K562 (cell line): ENCODE measurements at regions not wholly inside any gene's neighbourhood (a gene's known extent, or its start where the extent isn't known, plus 50 kb on each side); places are given as distances from the start of the nearest gene placed in this dataset.

Source experiments
- ATAC-seq: fragments of 200-7000 bp; cut with Tn5 transposase; 3 replicates; pipeline ENCODE4 v1.9.1; 2020; ENCODE audit warnings: moderate library complexity
- BruUV-seq: library from RNA; stranded (reverse); fragments of 400-500 nt; replicated peaks from 2 replicates; lab custom pipeline; 2021; lab: Mats Ljungman, UMichigan
- CTCF ChIA-PET: fragments of 300-600 bp; formaldehyde crosslinking; extraction: SDS; loops from one replicate; lab custom pipeline; 2021; ENCODE audit warnings: low intra/inter-chr PET ratio; lab: Yijun Ruan, JAX
- POLR2A ChIA-PET: fragments of 300-600, 350-650 bp; sonication (Branson Sonifier 250); formaldehyde crosslinking; extraction: SDS; loops from one replicate; lab custom pipeline; 2021; ENCODE audit warnings: antibody characterized with exemption, inconsistent platforms; lab: Yijun Ruan, JAX
- DNase-seq, 4 experiments: peaks; one replicate each; pipeline versions ENCODE4 v3.0.0 to v3.0.0-alpha.2; 2011 to 2018; ENCODE audit warnings: low spot score in 3 of 4, mixed read lengths in 3 of 4; ENCODE audit errors: extremely low read depth in 1 of 4
- FAIRE-seq: peaks from 2 replicates; lab custom pipeline; 2011; peaks lifted over from hg19 to GRCh38; lab: Jason Lieb, UNC
- H2AFZ ChIP-seq: 2 replicates; pipeline ENCODE4 v1.6.0; 2011; ENCODE audit warnings: low read depth, low read length, control low read depth, inconsistent platforms
- H3K27ac ChIP-seq: fragments of 200-600 bp; 3 replicates; pipeline ENCODE4 v1.8.0; 2011; ENCODE audit warnings: low read depth, mild to moderate bottlenecking, control low read depth, inconsistent platforms, low read length, moderate library complexity, mixed read lengths; ENCODE audit errors: extremely low read depth
- H3K27me3 ChIP-seq, 2 experiments: fragments of 300-600 bp in 1 of 2; 2 replicates in 1 of 2; 3 replicates in 1 of 2; pipeline versions ENCODE4 v1.6.0 to v1.8.0; 2011; ENCODE audit warnings: inconsistent platforms in 2 of 2, low read length in 2 of 2, mild to moderate bottlenecking in 1 of 2, mixed read lengths in 1 of 2, moderate library complexity in 1 of 2; ENCODE audit not compliant: control insufficient read depth in 2 of 2, insufficient read depth in 2 of 2
- H3K36me3 ChIP-seq: fragments of 300-600 bp; 3 replicates; pipeline ENCODE4 v1.8.0; 2011; ENCODE audit warnings: mild to moderate bottlenecking, low read length, inconsistent platforms; ENCODE audit not compliant: control insufficient read depth, insufficient read depth
- H3K4me1 ChIP-seq, 2 experiments: fragments of 200-600 bp in 1 of 2; replicated peaks in 1 of 2; 2 replicates in 1 of 2; 3 replicates in 1 of 2; pipeline versions ENCODE4 v1.5.1 to v1.8.0; 2011; ENCODE audit warnings: inconsistent platforms in 2 of 2, low read length in 2 of 2, mild to moderate bottlenecking in 1 of 2, mixed read lengths in 1 of 2, moderate library complexity in 1 of 2; ENCODE audit not compliant: control insufficient read depth in 2 of 2, insufficient read depth in 2 of 2
- H3K4me2 ChIP-seq: 2 replicates; pipeline ENCODE4 v1.6.1; 2011; ENCODE audit warnings: low read length, control low read depth, inconsistent platforms, mixed read lengths; ENCODE audit not compliant: insufficient read depth
- H3K4me3 ChIP-seq: fragments of 200-600 bp; sonication (generic), shearing (Covaris generic); 2 replicates; pipeline ENCODE4 v1.5.1; 2016; ENCODE audit warnings: control low read depth, inconsistent platforms
- H3K79me2 ChIP-seq: fragments of 200-600 bp; 3 replicates; pipeline ENCODE4 v1.8.0; 2011; ENCODE audit warnings: low read length, inconsistent platforms; ENCODE audit not compliant: control insufficient read depth, insufficient read depth
- H3K9ac ChIP-seq, 2 experiments: 2 replicates each; pipeline versions ENCODE4 v1.6.0 to v1.6.1; 2011; ENCODE audit warnings: low read depth in 2 of 2, low read length in 2 of 2, control low read depth in 1 of 2, inconsistent platforms in 1 of 2, mild to moderate bottlenecking in 1 of 2, mixed read lengths in 1 of 2; ENCODE audit not compliant: insufficient read depth in 1 of 2
- H3K9me1 ChIP-seq: one replicate; pipeline ENCODE4 v1.6.0; 2011; ENCODE audit warnings: inconsistent platforms, mild to moderate bottlenecking, low read length, moderate library complexity; ENCODE audit not compliant: control insufficient read depth, insufficient read depth
- H3K9me3 ChIP-seq: replicated peaks from 2 replicates; pipeline ENCODE4 v1.5.1; 2011; ENCODE audit warnings: low read depth, low read length, inconsistent platforms; ENCODE audit not compliant: control insufficient read depth, insufficient read depth
- H4K20me1 ChIP-seq: replicated peaks from 2 replicates; pipeline ENCODE4 v1.6.1; 2011; ENCODE audit warnings: low read length, inconsistent platforms, mixed read lengths; ENCODE audit not compliant: control insufficient read depth, insufficient read depth
- ASH1L ChIP-seq: fragments of 450-650 bp; IDR thresholded peaks from 2 replicates; pipeline ENCODE4 v1.6.1; 2018; ENCODE audit warnings: borderline replicate concordance, mild to moderate bottlenecking, low read depth; ENCODE audit not compliant: partially characterized antibody
- CBFA2T2 ChIP-seq: fragments of 450-650 bp; conservative IDR thresholded peaks from 2 replicates; pipeline ENCODE4 v1.6.1; 2017; ENCODE audit warnings: mild to moderate bottlenecking
- CREBBP ChIP-seq: IDR thresholded peaks from one replicate; pipeline ENCODE4 v1.6.1; 2012; ENCODE audit warnings: low read depth, mild to moderate bottlenecking, control low read depth, inconsistent platforms, low read length
- HNRNPUL1 ChIP-seq: fragments of 200-400 bp; formaldehyde crosslinking; IDR thresholded peaks from 2 replicates; pipeline ENCODE4 v1.6.1; 2017; ENCODE audit warnings: low read length
- KLF16 ChIP-seq: IDR thresholded peaks from 2 replicates; pipeline ENCODE4 v1.6.1; 2016; ENCODE audit warnings: antibody characterized with exemption
- SAP30 ChIP-seq: fragments of 200-600 bp; sonication (generic); IDR thresholded peaks from 2 replicates; pipeline ENCODE4 v1.6.1; 2012; ENCODE audit warnings: borderline replicate concordance, low read depth, mild to moderate bottlenecking, moderate library complexity, low read length, control low read depth, inconsistent platforms; ENCODE audit not compliant: insufficient read depth, poor library complexity, severe bottlenecking
- TCF7L2 ChIP-seq: fragments of 150-350 bp; IDR thresholded peaks from 2 replicates; pipeline ENCODE4 v1.6.1; 2016; ENCODE audit warnings: low read depth, mild to moderate bottlenecking, low read length, moderate library complexity
- ZNF197 ChIP-seq: fragments of 200-800 bp; sonication (Bioruptor generic); IDR thresholded peaks from 2 replicates; pipeline ENCODE4 v1.6.1; 2016; ENCODE audit warnings: low read depth, missing genetic modification characterization, missing compliant biosample characterization
- ZNF23 ChIP-seq: fragments of 250-450 bp; sonication (Bioruptor Pico); IDR thresholded peaks from 2 replicates; pipeline ENCODE4 v1.4.0; 2020; ENCODE audit warnings: mild to moderate bottlenecking
- ZNF324 ChIP-seq: fragments of 250-450 bp; sonication (Bioruptor Pico); IDR thresholded peaks from 2 replicates; pipeline ENCODE4 v1.4.0; 2020; ENCODE audit warnings: mild to moderate bottlenecking
- ZNF584 ChIP-seq: fragments of 200-800 bp; sonication (Bioruptor generic); IDR thresholded peaks from 2 replicates; pipeline ENCODE4 v1.6.1; 2016; ENCODE audit warnings: low read depth, mild to moderate bottlenecking, missing genetic modification characterization, missing compliant biosample characterization
- WGBS: fragments of 100-300 bp; shearing (Covaris generic); methylation state at CpG from one replicate; pipeline ENCODE4 v1.1.6; 2016; ENCODE audit warnings: low coverage, mixed read lengths; ENCODE audit not compliant: insufficient coverage; ENCODE audit errors: missing lambda C conversion rate; 5-methylcytosine and 5-hydroxymethylcytosine counted together
- in situ Hi-C: fragments of 300-500 bp; cut with MboI; formaldehyde crosslinking; loops from 4 replicates; pipeline ENCODE4 v1.15.0; 2018; ENCODE audit warnings: inconsistent platforms, mixed read lengths
- intact Hi-C: fragments of 100-400 bp; cut with micrococcal nuclease; formaldehyde crosslinking; loops from 2 replicates; pipeline ENCODE4 v1.14.2; 2022
- TF ChIP-seq, protein P1 (sequence below): fragments of 200-800 bp; sonication (Bioruptor generic); IDR thresholded peaks from 2 replicates; pipeline ENCODE4 v1.6.1; 2017; ENCODE audit warnings: missing genetic modification characterization, missing compliant biosample characterization
- TF ChIP-seq, protein P2 (sequence below): fragments of 200-400 bp; formaldehyde crosslinking; IDR thresholded peaks from 2 replicates; pipeline ENCODE4 v1.6.1; 2017; ENCODE audit warnings: mild to moderate bottlenecking, low read depth, low read length, moderate library complexity

DNA sequence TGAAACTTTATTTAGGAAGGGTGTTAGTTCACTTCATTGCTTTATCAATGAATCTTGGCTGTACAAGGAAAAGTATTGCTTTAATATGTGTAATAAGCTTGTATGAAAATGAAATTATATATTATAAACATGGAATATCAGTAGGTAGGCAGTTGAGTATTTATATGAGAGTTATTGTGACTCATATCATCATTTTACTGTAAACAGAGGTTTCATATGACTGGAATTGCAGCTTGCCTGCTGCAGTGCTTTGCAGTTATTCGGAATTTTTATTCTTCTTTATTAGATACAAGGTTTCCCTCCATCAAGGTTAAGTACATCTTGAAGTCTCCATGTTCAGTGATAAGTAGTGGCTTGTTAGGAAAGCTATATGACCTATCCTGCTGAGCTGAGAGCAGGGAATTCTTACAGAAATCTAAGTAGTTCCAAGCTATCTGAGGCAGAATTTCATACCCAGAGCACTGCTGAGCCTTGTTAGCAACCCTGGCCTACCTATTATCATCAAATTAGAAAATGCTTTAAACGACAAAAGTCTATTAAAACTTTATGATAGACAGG, 111.2 kb downstream of the MGST1 start:
- no peak overlapping the region for H3K27ac ChIP-seq
- CTCF ChIA-PET: no interaction called here
- intact Hi-C loops (no loop called here), in situ Hi-C loops (no loop called here)
- no TSS peak for BruUV-seq
- H3K4me2 ChIP-seq: no peak overlapping the region
- DNase-seq: no peak
- TF ChIP-seq ZNF584 (CRISPR knock-in tag) (no peak), HNRNPUL1 (no peak)
- TF ChIP-seq, protein P1, sequence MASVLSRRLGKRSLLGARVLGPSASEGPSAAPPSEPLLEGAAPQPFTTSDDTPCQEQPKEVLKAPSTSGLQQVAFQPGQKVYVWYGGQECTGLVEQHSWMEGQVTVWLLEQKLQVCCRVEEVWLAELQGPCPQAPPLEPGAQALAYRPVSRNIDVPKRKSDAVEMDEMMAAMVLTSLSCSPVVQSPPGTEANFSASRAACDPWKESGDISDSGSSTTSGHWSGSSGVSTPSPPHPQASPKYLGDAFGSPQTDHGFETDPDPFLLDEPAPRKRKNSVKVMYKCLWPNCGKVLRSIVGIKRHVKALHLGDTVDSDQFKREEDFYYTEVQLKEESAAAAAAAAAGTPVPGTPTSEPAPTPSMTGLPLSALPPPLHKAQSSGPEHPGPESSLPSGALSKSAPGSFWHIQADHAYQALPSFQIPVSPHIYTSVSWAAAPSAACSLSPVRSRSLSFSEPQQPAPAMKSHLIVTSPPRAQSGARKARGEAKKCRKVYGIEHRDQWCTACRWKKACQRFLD (CRISPR knock-in tag): no peak
- 0% methylated on average over 2 of the region's 2 CpGs for WGBS
- H3K36me3 ChIP-seq: no peaks in the 10 kb centered on the region
- no peaks in the 10 kb centered on the region for H3K79me2 ChIP-seq
- POLR2A ChIA-PET: no interaction called here
- H3K4me1 ChIP-seq: no peaks in the 10 kb centered on the region
- no peak for FAIRE-seq
- no peak overlapping the region for H3K4me3 ChIP-seq
- no peak overlapping the region for H2AFZ ChIP-seq
- H3K27me3 ChIP-seq: no peaks in the 10 kb centered on the region
- H3K9me3 ChIP-seq: no peaks in the 10 kb centered on the region
- H3K9ac ChIP-seq: no peak overlapping the region
- no peaks in the 10 kb centered on the region for H4K20me1 ChIP-seq
- ATAC-seq: no peak
- H3K9me1 ChIP-seq: no peaks in the 10 kb centered on the region

DNA sequence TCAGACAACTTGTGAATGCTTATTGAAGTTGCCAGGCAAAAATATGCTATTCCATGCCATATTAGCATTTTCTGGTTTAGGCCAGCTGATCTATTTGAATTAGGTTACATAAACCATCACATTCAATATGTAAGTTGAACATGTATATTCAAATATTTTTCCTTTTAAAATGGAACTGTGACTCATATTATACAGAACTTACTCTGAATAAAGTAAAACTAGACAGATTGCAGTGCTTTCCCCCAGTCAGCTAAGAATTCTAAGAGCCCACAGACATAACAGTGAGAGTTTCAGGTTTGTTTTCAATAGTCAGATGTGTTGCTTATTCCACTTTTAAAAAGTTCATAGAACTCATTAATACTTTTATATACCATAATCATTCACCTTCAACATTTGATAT, 119.8 kb downstream of the MGST1 start:
- FAIRE-seq: no peak
- ChIA-PET CTCF (no interaction called here), POLR2A (no interaction called here)
- no peak overlapping the region for H2AFZ ChIP-seq
- no peaks in the 10 kb centered on the region for H3K27me3 ChIP-seq
- H3K4me3 ChIP-seq: no peak overlapping the region
- no peaks in the 10 kb centered on the region for H4K20me1 ChIP-seq
- no peaks in the 10 kb centered on the region for H3K9me1 ChIP-seq
- no peak overlapping the region for H3K27ac ChIP-seq
- in situ Hi-C loops: no loop called here
- no peaks in the 10 kb centered on the region for H3K4me1 ChIP-seq
- intact Hi-C loops: no loop called here
- no peaks in the 10 kb centered on the region for H3K9me3 ChIP-seq
- no peak overlapping the region for H3K9ac ChIP-seq
- no peak for DNase-seq
- no TSS peak for BruUV-seq
- H3K36me3 ChIP-seq: no peaks in the 10 kb centered on the region
- H3K4me2 ChIP-seq: no peak overlapping the region
- H3K79me2 ChIP-seq: no peaks in the 10 kb centered on the region
- ATAC-seq: no peak
- no peak for TF ChIP-seq TCF7L2
- no peak for TF ChIP-seq ZNF197
- TF ChIP-seq KLF16: no peak
- no peak for TF ChIP-seq ZNF324 (CRISPR knock-in tag)
- TF ChIP-seq CREBBP: no peak
- no peak for TF ChIP-seq SAP30
- TF ChIP-seq ZNF23 (CRISPR knock-in tag): no peak
- TF ChIP-seq CBFA2T2: no peak
- TF ChIP-seq ASH1L: no peak
- TF ChIP-seq, protein P2, sequence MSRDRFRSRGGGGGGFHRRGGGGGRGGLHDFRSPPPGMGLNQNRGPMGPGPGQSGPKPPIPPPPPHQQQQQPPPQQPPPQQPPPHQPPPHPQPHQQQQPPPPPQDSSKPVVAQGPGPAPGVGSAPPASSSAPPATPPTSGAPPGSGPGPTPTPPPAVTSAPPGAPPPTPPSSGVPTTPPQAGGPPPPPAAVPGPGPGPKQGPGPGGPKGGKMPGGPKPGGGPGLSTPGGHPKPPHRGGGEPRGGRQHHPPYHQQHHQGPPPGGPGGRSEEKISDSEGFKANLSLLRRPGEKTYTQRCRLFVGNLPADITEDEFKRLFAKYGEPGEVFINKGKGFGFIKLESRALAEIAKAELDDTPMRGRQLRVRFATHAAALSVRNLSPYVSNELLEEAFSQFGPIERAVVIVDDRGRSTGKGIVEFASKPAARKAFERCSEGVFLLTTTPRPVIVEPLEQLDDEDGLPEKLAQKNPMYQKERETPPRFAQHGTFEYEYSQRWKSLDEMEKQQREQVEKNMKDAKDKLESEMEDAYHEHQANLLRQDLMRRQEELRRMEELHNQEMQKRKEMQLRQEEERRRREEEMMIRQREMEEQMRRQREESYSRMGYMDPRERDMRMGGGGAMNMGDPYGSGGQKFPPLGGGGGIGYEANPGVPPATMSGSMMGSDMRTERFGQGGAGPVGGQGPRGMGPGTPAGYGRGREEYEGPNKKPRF: no peak
